SK-N-SH (cell line): ENCODE measurements at regions not wholly inside any gene's neighbourhood (a gene's known extent, or its start where the extent isn't known, plus 50 kb on each side); places are given as distances from the start of the nearest gene placed in this dataset.

Source experiments
- CTCF ChIA-PET: fragments of 300-600, 350-600 bp; formaldehyde crosslinking; extraction: SDS; loops from one replicate; lab custom pipeline; 2021; lab: Yijun Ruan, JAX
- POLR2A ChIA-PET: fragments of 350-600 bp; sonication (Branson Sonifier 250); formaldehyde crosslinking; extraction: SDS; loops from one replicate; lab custom pipeline; 2020; ENCODE audit warnings: antibody characterized with exemption, inconsistent platforms; lab: Yijun Ruan, JAX
- DNase-seq: peaks from one replicate; pipeline ENCODE4 v3.0.0; 2012
- H2AFZ ChIP-seq: fragments of 200-600 bp; sonication (generic); 2 replicates; pipeline ENCODE4 v1.8.1; 2016; ENCODE audit warnings: antibody characterized with exemption, mild to moderate bottlenecking, low read depth
- H3F3A ChIP-seq: fragments of 200-600 bp; sonication (generic); replicated peaks from 2 replicates; pipeline ENCODE3; 2016; ENCODE audit warnings: antibody characterized with exemption, mild to moderate bottlenecking; ENCODE audit not compliant: insufficient read depth
- H3K27ac ChIP-seq, 2 experiments: fragments of 200-500 bp in 1 of 2; fragments of 200-600 bp in 1 of 2; sonication (Bioruptor generic) in 1 of 2; sonication (generic), shearing (Covaris generic) in 1 of 2; 2 replicates each; pipeline versions ENCODE4 v1.5.1 to v1.6.1; 2014 to 2016; ENCODE audit warnings: low read depth in 2 of 2, inconsistent platforms in 1 of 2, low read length in 1 of 2, mild to moderate bottlenecking in 1 of 2, mixed read lengths in 1 of 2
- H3K27me3 ChIP-seq: fragments of 200-600 bp; sonication (generic), shearing (Covaris generic); 2 replicates; pipeline ENCODE4 v1.6.1; 2016; ENCODE audit warnings: mixed run types; ENCODE audit not compliant: insufficient read depth
- H3K36me3 ChIP-seq, 2 experiments: fragments of 200-500 bp in 1 of 2; fragments of 200-600 bp in 1 of 2; sonication (Bioruptor generic) in 1 of 2; sonication (generic) in 1 of 2; replicated peaks in 1 of 2; 2 replicates each; pipeline versions ENCODE3 to v1.5.1; 2014 to 2016; ENCODE audit warnings: low read length in 1 of 2, mild to moderate bottlenecking in 1 of 2; ENCODE audit not compliant: insufficient read depth in 2 of 2, control insufficient read depth in 1 of 2
- H3K4me1 ChIP-seq, 2 experiments: fragments of 200-500 bp in 1 of 2; fragments of 200-600 bp in 1 of 2; sonication (Bioruptor generic) in 1 of 2; sonication (generic), shearing (Covaris generic) in 1 of 2; 2 replicates each; pipeline versions ENCODE4 v1.5.1 to v1.6.1; 2014 to 2016; ENCODE audit warnings: low read depth in 1 of 2, low read length in 1 of 2, mixed run types in 1 of 2; ENCODE audit not compliant: insufficient read depth in 2 of 2, control insufficient read depth in 1 of 2
- H3K4me2 ChIP-seq: fragments of 200-600 bp; sonication (generic), shearing (Covaris generic); 2 replicates; pipeline ENCODE4 v1.6.1; 2017; ENCODE audit warnings: mixed run types
- H3K4me3 ChIP-seq, 2 experiments: fragments of 200-500 bp in 1 of 2; fragments of 200-600 bp in 1 of 2; sonication (Bioruptor generic) in 1 of 2; sonication (generic), shearing (Covaris generic) in 1 of 2; 2 replicates each; pipeline versions ENCODE4 v1.5.1 to v1.8.1; 2014 to 2016; ENCODE audit warnings: low read depth in 2 of 2, inconsistent platforms in 1 of 2, low read length in 1 of 2, mild to moderate bottlenecking in 1 of 2, mixed read lengths in 1 of 2, moderate library complexity in 1 of 2
- H3K79me2 ChIP-seq: fragments of 200-600 bp; sonication (generic); 2 replicates; pipeline ENCODE4 v1.8.1; 2017; ENCODE audit warnings: mild to moderate bottlenecking; ENCODE audit not compliant: insufficient read depth
- H3K9ac ChIP-seq: fragments of 200-600 bp; sonication (generic); 2 replicates; pipeline ENCODE4 v1.6.1; 2017; ENCODE audit warnings: mixed run types
- H3K9me2 ChIP-seq: fragments of 200-600 bp; sonication (generic); 2 replicates; pipeline ENCODE4 v1.6.1; 2017; ENCODE audit warnings: mixed run types
- H3K9me3 ChIP-seq: fragments of 200-600 bp; sonication (generic); 2 replicates; pipeline ENCODE4 v1.6.1; 2017; ENCODE audit warnings: mixed run types, mild to moderate bottlenecking, moderate library complexity
- H4K20me1 ChIP-seq: fragments of 200-600 bp; sonication (generic); 2 replicates; pipeline ENCODE4 v1.6.1; 2017; ENCODE audit warnings: mild to moderate bottlenecking, mixed run types; ENCODE audit not compliant: insufficient read depth
- CHD2 ChIP-seq: fragments of 150-350 bp; IDR thresholded peaks from 2 replicates; pipeline ENCODE4 v1.6.1; 2018; ENCODE audit warnings: low read length; ENCODE audit not compliant: partially characterized antibody
- ELF1 ChIP-seq: IDR thresholded peaks from 2 replicates; pipeline ENCODE4 v1.4.0; 2012
- EP300 ChIP-seq, 2 experiments: IDR thresholded peaks; 2 replicates each; pipeline versions ENCODE4 v1.4.0 to v1.6.1; 2012; ENCODE audit warnings: borderline replicate concordance in 1 of 2, low read depth in 1 of 2, low read length in 1 of 2
- EZH2phosphoT487 ChIP-seq: fragments of 200-600 bp; sonication (generic); IDR thresholded peaks from 2 replicates; pipeline ENCODE4 v1.6.1; 2017; ENCODE audit warnings: low read depth, mixed run types, mild to moderate bottlenecking, antibody characterized with exemption, moderate library complexity, borderline replicate concordance
- FOXM1 ChIP-seq: IDR thresholded peaks from 2 replicates; pipeline ENCODE4 v1.4.0; 2012; ENCODE audit warnings: low read depth, mild to moderate bottlenecking
- GABPA ChIP-seq: IDR thresholded peaks from 2 replicates; pipeline ENCODE4 v1.4.0; 2012; ENCODE audit warnings: low read depth, mild to moderate bottlenecking
- GATA2 ChIP-seq: sonication (generic); formaldehyde crosslinking; IDR thresholded peaks from 2 replicates; pipeline ENCODE4 v1.5.0; 2020; ENCODE audit warnings: mild to moderate bottlenecking, missing genetic modification reagents
- IRF3 ChIP-seq: fragments of 150-350 bp; IDR thresholded peaks from 2 replicates; pipeline ENCODE4 v1.6.1; 2016; ENCODE audit warnings: mild to moderate bottlenecking, low read depth, low read length
- JUND ChIP-seq: IDR thresholded peaks from 2 replicates; pipeline ENCODE4 v1.4.0; 2012
- MAX ChIP-seq: IDR thresholded peaks from 2 replicates; pipeline ENCODE4 v1.4.0; 2012; ENCODE audit warnings: low read depth
- MEF2A ChIP-seq: IDR thresholded peaks from 2 replicates; pipeline ENCODE4 v1.4.0; 2012; ENCODE audit warnings: low read depth, borderline replicate concordance
- MXI1 ChIP-seq: IDR thresholded peaks from 2 replicates; pipeline ENCODE4 v1.6.1; 2012; ENCODE audit warnings: mild to moderate bottlenecking, low read depth, low read length, improper control_type of control experiment
- NFIC ChIP-seq: IDR thresholded peaks from 2 replicates; pipeline ENCODE4 v1.4.0; 2012; ENCODE audit warnings: borderline replicate concordance
- NRF1 ChIP-seq: IDR thresholded peaks from 2 replicates; pipeline ENCODE4 v1.6.1; 2012; ENCODE audit warnings: low read depth, mild to moderate bottlenecking, low read length
- PBX3 ChIP-seq: IDR thresholded peaks from 2 replicates; pipeline ENCODE4; 2012
- POLR2AphosphoS5 ChIP-seq: IDR thresholded peaks from 2 replicates; pipeline ENCODE4 v1.6.1; 2012; ENCODE audit warnings: low read depth, low read length
- RAD21 ChIP-seq: IDR thresholded peaks from 2 replicates; pipeline ENCODE4 v1.6.1; 2012; ENCODE audit warnings: mild to moderate bottlenecking, low read length
- RCOR1 ChIP-seq: fragments of 150-350 bp; IDR thresholded peaks from 2 replicates; pipeline ENCODE4 v1.6.1; 2017; ENCODE audit warnings: antibody characterized with exemption, low read length
- RFX5 ChIP-seq: IDR thresholded peaks from 2 replicates; pipeline ENCODE4 v1.6.1; 2012; ENCODE audit warnings: mild to moderate bottlenecking, improper control_type of control experiment, low read length
- RXRA ChIP-seq: IDR thresholded peaks from 2 replicates; pipeline ENCODE4 v1.4.0; 2012; ENCODE audit warnings: low read depth, mild to moderate bottlenecking, borderline replicate concordance
- SIN3A ChIP-seq: IDR thresholded peaks from 2 replicates; pipeline ENCODE4 v1.6.1; 2012; ENCODE audit warnings: low read depth, mild to moderate bottlenecking, low read length, moderate library complexity, borderline replicate concordance
- TAF1 ChIP-seq: IDR thresholded peaks from 2 replicates; pipeline ENCODE4 v1.6.1; 2012; ENCODE audit warnings: low read depth, mild to moderate bottlenecking, low read length, moderate library complexity, borderline replicate concordance
- USF1 ChIP-seq: IDR thresholded peaks from 2 replicates; pipeline ENCODE4 v1.4.0; 2012; ENCODE audit warnings: low read depth, borderline replicate concordance
- YY1 ChIP-seq: IDR thresholded peaks from 2 replicates; pipeline ENCODE4 v1.4.0; 2012; ENCODE audit warnings: low read depth, mild to moderate bottlenecking
- WGBS: methylation state at CpG from one replicate; pipeline ENCODE4 v1.1.6; 2017; ENCODE audit warnings: low lambda C conversion rate; 5-methylcytosine and 5-hydroxymethylcytosine counted together
- TF ChIP-seq, protein P1 (sequence below): fragments of 200-600 bp; sonication (generic); IDR thresholded peaks from 2 replicates; pipeline ENCODE4 v1.6.1; 2017; ENCODE audit warnings: antibody characterized with exemption, mild to moderate bottlenecking, moderate library complexity
- TF ChIP-seq, protein P2 (sequence below): IDR thresholded peaks from 2 replicates; pipeline ENCODE4 v1.4.0; 2012; ENCODE audit warnings: low read depth, borderline replicate concordance

GRCh38 chr10:31603235-31604087, 284.4 kb downstream of the ZEB1 start:
- Histone ChIP-seq H3K4me1 (peaks cover 4 to 13% of the 10 kb centered on the region in 2 experiments; a peak in 2 of 4 replicates), H3K4me3 (peak overlapping the region; percentile 72), H3K9me3 (no peaks in the 10 kb centered on the region), H3K9ac (peak overlapping the region; percentile 81), H3K9me2 (no peaks in the 10 kb centered on the region), H3K79me2 (no peaks in the 10 kb centered on the region), H3K36me3 (no peaks in the 10 kb centered on the region), H3K4me2 (peak overlapping the region; percentile 90), H3K27ac (peak overlapping the region; percentile 56 to 75), H4K20me1 (no peaks in the 10 kb centered on the region), H3K27me3 (no peaks in the 10 kb centered on the region), H3F3A (no peaks in the 10 kb centered on the region), H2AFZ (peak overlapping the region; percentile 95)
- WGBS: 12% methylated on average over 26 of the region's 68 CpGs
- peak; percentile 98 for DNase-seq
- POLR2A ChIA-PET: interaction anchor here (0.5 to 1.5 kb wide), 3 partner anchors 20 to 259 kb away, joined by 3 to 8 read pairs (median 5); no protein-coding TSS in a partner anchor
- CTCF ChIA-PET: interaction anchor here (1.0 to 3.2 kb wide), 2 partner anchors 20 to 39 kb away, joined by 3 to 15 read pairs; no protein-coding TSS in a partner anchor
- peak; percentile 48; the same call in 1 of the 2 replicates for TF ChIP-seq GABPA
- TF ChIP-seq RCOR1: peak; percentile 38; the same call in 1 of the 2 replicates
- peak; percentile 76 for TF ChIP-seq YY1
- no peak for TF ChIP-seq FOXM1
- TF ChIP-seq EP300 (IDR thresholded peaks at IDR 0.05; ENCODE audit: borderline replicate concordance in 1 of 2, low read depth in 1 of 2, low read length in 1 of 2): no peak; a peak in 1 of 4 replicates
- no peak for TF ChIP-seq PBX3
- peak; percentile 16 for TF ChIP-seq RAD21
- peak; percentile 46 for TF ChIP-seq NRF1
- peak; percentile 57; the same call in 1 of the 2 replicates for TF ChIP-seq MXI1
- no peak for TF ChIP-seq JUND
- TF ChIP-seq CHD2: peak; percentile 7
- TF ChIP-seq SIN3A: 0 out of 2 replicates have a peak, but pooled peaks have one; percentile 14
- TF ChIP-seq, protein P1, sequence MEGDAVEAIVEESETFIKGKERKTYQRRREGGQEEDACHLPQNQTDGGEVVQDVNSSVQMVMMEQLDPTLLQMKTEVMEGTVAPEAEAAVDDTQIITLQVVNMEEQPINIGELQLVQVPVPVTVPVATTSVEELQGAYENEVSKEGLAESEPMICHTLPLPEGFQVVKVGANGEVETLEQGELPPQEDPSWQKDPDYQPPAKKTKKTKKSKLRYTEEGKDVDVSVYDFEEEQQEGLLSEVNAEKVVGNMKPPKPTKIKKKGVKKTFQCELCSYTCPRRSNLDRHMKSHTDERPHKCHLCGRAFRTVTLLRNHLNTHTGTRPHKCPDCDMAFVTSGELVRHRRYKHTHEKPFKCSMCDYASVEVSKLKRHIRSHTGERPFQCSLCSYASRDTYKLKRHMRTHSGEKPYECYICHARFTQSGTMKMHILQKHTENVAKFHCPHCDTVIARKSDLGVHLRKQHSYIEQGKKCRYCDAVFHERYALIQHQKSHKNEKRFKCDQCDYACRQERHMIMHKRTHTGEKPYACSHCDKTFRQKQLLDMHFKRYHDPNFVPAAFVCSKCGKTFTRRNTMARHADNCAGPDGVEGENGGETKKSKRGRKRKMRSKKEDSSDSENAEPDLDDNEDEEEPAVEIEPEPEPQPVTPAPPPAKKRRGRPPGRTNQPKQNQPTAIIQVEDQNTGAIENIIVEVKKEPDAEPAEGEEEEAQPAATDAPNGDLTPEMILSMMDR: no peak
- no peak for TF ChIP-seq MEF2A
- no peak for TF ChIP-seq RXRA
- no peak for TF ChIP-seq NFIC
- peak; percentile 21; the same call in 1 of the 2 replicates for TF ChIP-seq MAX
- TF ChIP-seq TAF1: peak; percentile 29; the same call in 1 of the 2 replicates
- no peak for TF ChIP-seq GATA2 (CRISPR knock-in tag)
- TF ChIP-seq USF1: 0 out of 2 replicates have a peak, but pooled peaks have one; percentile 16
- 0 out of 2 replicates have a peak, but pooled peaks have one; percentile 15 for TF ChIP-seq RFX5
- TF ChIP-seq EZH2phosphoT487: no peak
- TF ChIP-seq IRF3: no peak
- peak; percentile 75 for TF ChIP-seq ELF1
- TF ChIP-seq POLR2AphosphoS5: peak; percentile 65
- TF ChIP-seq, protein P2, sequence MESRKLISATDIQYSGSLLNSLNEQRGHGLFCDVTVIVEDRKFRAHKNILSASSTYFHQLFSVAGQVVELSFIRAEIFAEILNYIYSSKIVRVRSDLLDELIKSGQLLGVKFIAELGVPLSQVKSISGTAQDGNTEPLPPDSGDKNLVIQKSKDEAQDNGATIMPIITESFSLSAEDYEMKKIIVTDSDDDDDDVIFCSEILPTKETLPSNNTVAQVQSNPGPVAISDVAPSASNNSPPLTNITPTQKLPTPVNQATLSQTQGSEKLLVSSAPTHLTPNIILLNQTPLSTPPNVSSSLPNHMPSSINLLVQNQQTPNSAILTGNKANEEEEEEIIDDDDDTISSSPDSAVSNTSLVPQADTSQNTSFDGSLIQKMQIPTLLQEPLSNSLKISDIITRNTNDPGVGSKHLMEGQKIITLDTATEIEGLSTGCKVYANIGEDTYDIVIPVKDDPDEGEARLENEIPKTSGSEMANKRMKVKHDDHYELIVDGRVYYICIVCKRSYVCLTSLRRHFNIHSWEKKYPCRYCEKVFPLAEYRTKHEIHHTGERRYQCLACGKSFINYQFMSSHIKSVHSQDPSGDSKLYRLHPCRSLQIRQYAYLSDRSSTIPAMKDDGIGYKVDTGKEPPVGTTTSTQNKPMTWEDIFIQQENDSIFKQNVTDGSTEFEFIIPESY: no peak
